Tibial nerve (tissue), 4 donors: ENCODE measurements at regions not wholly inside any gene's neighbourhood (a gene's known extent, or its start where the extent isn't known, plus 50 kb on each side); places are given as distances from the start of the nearest gene placed in this dataset.

Experiments used
- DNase-seq, 2 donors: peaks; one replicate each; pipeline ENCODE4 v3.0.0-alpha.2; 2019; ENCODE audit warnings: low spot score in 2 of 2
- H3K27ac ChIP-seq, 4 donors: fragments of 200-600 bp; sonication (generic) in 3 of 4; one replicate each; pipeline ENCODE4 v1.5.1; 2017 to 2019; ENCODE audit warnings: mild to moderate bottlenecking in 1 of 4
- H3K27me3 ChIP-seq, 2 donors: fragments of 200-600 bp; sonication (generic) in 1 of 2; one replicate each; pipeline versions ENCODE4 v1.5.1 to v1.6.0; 2017 to 2019
- H3K36me3 ChIP-seq, 3 donors: fragments of 200-600 bp; sonication (generic); one replicate each; pipeline ENCODE4 v1.5.1; 2018 to 2019
- H3K4me1 ChIP-seq, 4 donors: fragments of 200-600 bp; sonication (generic) in 3 of 4; one replicate each; pipeline ENCODE4 v1.5.1; 2017 to 2019
- H3K4me3 ChIP-seq, 4 donors: fragments of 200-600 bp; sonication (generic) in 3 of 4; one replicate each; pipeline ENCODE4 v1.5.1; 2017 to 2019; ENCODE audit warnings: mild to moderate bottlenecking in 1 of 4, moderate library complexity in 1 of 4
- H3K9me3 ChIP-seq, 4 donors: fragments of 200-600 bp; sonication (generic) in 3 of 4; one replicate each; pipeline ENCODE4 v1.5.1; 2017 to 2019
- CTCF ChIP-seq, 5 experiments: fragments of 200-600 bp in 3 of 5; fragments of 450-650 bp in 2 of 5; sonication (generic) in 3 of 5; IDR thresholded peaks; one replicate each; pipeline ENCODE4 v1.5.1; 2016 to 2019; ENCODE audit warnings: antibody characterized with exemption in 5 of 5, mild to moderate bottlenecking in 3 of 5, moderate library complexity in 2 of 5
- EP300 ChIP-seq, 2 donors: sonication (generic); formaldehyde crosslinking; IDR thresholded peaks; one replicate each; pipeline ENCODE4 v1.6.1; 2017; ENCODE audit warnings: antibody characterized with exemption in 2 of 2, mild to moderate bottlenecking in 1 of 2
- POLR2A ChIP-seq, 2 donors: fragments of 450-650 bp; IDR thresholded peaks; one replicate each; pipeline ENCODE4 v1.6.1; 2017; ENCODE audit warnings: antibody characterized with exemption in 2 of 2, mild to moderate bottlenecking in 2 of 2, moderate library complexity in 2 of 2
- WGBS, 2 donors: methylation state at CpG; one replicate each; pipeline ENCODE4 v1.1.5; 2018; 5-methylcytosine and 5-hydroxymethylcytosine counted together

GRCh38 chr9:90307167-90307833, 335.3 kb downstream of the DIRAS2 start:
- Histone ChIP-seq H3K36me3 (no peaks in the 10 kb centered on the region), H3K9me3 (no peaks in the 10 kb centered on the region), H3K4me3 (no peak overlapping the region), H3K4me1 (no peaks in the 10 kb centered on the region), H3K27ac (no peak overlapping the region), H3K27me3 (no peaks in the 10 kb centered on the region)
- TF ChIP-seq POLR2A (IDR thresholded peaks at IDR 0.05): no peak
- WGBS, 2 donors: 39 to 57% methylated on average over 4 of the region's 4 CpGs
- no peak for DNase-seq

GRCh38 chr9:90307891-90308290, 334.7 kb downstream of the DIRAS2 start:
- no peak overlapping the region for H3K4me3 ChIP-seq
- H3K27me3 ChIP-seq: no peaks in the 10 kb centered on the region
- H3K9me3 ChIP-seq: no peaks in the 10 kb centered on the region
- H3K36me3 ChIP-seq: no peaks in the 10 kb centered on the region
- TF ChIP-seq POLR2A (IDR thresholded peaks at IDR 0.05) (no peak), EP300 (IDR thresholded peaks at IDR 0.05) (no peak), CTCF (IDR thresholded peaks at IDR 0.05) (no peak)
- H3K27ac ChIP-seq: no peak overlapping the region
- WGBS, 2 donors: 55 to 58% methylated on average over 4 of the region's 4 CpGs
- DNase-seq: no peak
- H3K4me1 ChIP-seq: no peaks in the 10 kb centered on the region

GRCh38 chr9:90308691-90309090, 333.9 kb downstream of the DIRAS2 start:
- Histone ChIP-seq H3K27ac (no peak overlapping the region), H3K27me3 (no peaks in the 10 kb centered on the region), H3K4me3 (no peak overlapping the region), H3K36me3 (no peaks in the 10 kb centered on the region), H3K4me1 (no peaks in the 10 kb centered on the region), H3K9me3 (no peaks in the 10 kb centered on the region)
- DNase-seq: no peak
- 63 to 83% methylated on average over 4 of the region's 4 CpGs for WGBS, 2 donors
- TF ChIP-seq POLR2A (IDR thresholded peaks at IDR 0.05) (no peak), EP300 (IDR thresholded peaks at IDR 0.05) (no peak), CTCF (IDR thresholded peaks at IDR 0.05) (no peak)

DNA sequence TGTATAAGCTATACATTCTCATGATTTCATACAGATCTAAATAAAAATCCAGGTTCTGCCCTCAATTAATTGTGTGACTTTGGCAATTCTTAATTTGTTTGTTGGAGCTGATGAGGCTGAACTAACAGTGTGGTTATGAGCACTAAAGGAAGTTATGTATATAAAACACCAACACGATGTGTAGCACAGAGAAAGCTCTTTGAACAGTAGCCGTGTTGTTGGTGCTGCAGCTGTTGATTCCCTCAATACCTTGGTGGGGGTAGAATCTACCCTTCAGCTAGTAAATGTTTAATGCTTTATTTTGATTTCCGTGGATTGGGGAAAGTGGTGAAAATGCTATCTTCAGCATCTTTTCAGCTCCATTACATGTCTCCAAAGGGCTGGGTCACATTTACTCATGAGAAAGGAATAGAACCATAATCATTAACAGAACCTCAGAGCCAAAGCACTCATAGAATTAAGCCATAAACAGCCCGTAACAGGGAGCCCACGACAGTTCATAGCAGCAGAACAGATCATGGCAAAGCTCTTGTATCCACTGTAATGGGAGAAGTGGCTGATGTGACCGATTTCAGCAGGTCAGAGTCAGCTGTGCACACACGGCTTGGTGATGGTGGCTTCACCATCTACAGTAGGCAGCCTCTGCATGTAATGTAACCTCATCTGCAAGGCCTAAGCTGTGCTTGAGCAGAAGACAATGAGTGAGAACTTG, 332.7 kb downstream of the DIRAS2 start:
- TF ChIP-seq POLR2A (IDR thresholded peaks at IDR 0.05): no peak
- WGBS, 2 donors: 69 to 77% methylated on average over 7 of the region's 7 CpGs
- Histone ChIP-seq H3K4me3 (no peak overlapping the region), H3K36me3 (no peaks in the 10 kb centered on the region), H3K27ac (no peak overlapping the region), H3K9me3 (no peaks in the 10 kb centered on the region), H3K27me3 (no peaks in the 10 kb centered on the region), H3K4me1 (no peaks in the 10 kb centered on the region)
- DNase-seq: no peak

GRCh38 chr9:90310521-90310876, 332.1 kb downstream of the DIRAS2 start:
- TF ChIP-seq EP300 (IDR thresholded peaks at IDR 0.05): no peak
- TF ChIP-seq CTCF (IDR thresholded peaks at IDR 0.05): no peak
- no peak for TF ChIP-seq POLR2A (IDR thresholded peaks at IDR 0.05)
- no peaks in the 10 kb centered on the region for H3K27me3 ChIP-seq
- DNase-seq: no peak
- 89 to 96% methylated on average over 1 of the region's 1 CpG for WGBS, 2 donors
- H3K4me3 ChIP-seq: no peak overlapping the region
- no peaks in the 10 kb centered on the region for H3K9me3 ChIP-seq
- H3K27ac ChIP-seq: no peak overlapping the region
- H3K36me3 ChIP-seq: no peaks in the 10 kb centered on the region
- no peaks in the 10 kb centered on the region for H3K4me1 ChIP-seq

GRCh38 chr9:90311811-90312210, 330.8 kb downstream of the DIRAS2 start:
- Histone ChIP-seq H3K9me3 (no peaks in the 10 kb centered on the region), H3K27ac (no peak overlapping the region), H3K4me1 (no peaks in the 10 kb centered on the region), H3K27me3 (no peaks in the 10 kb centered on the region), H3K36me3 (no peaks in the 10 kb centered on the region), H3K4me3 (no peak overlapping the region)
- WGBS, 2 donors: 77 to 82% methylated on average over 7 of the region's 7 CpGs
- DNase-seq: no peak
- no peak for TF ChIP-seq EP300 (IDR thresholded peaks at IDR 0.05)
- no peak for TF ChIP-seq CTCF (IDR thresholded peaks at IDR 0.05)
- no peak for TF ChIP-seq POLR2A (IDR thresholded peaks at IDR 0.05)
